GM12872 (cell line): ENCODE measurements at regions not wholly inside any gene's neighbourhood (a gene's known extent, or its start where the extent isn't known, plus 50 kb on each side); places are given as distances from the start of the nearest gene placed in this dataset.

ENCODE experiments used
- TF ChIP-seq, protein P1 (sequence below): IDR thresholded peaks from 3 replicates; pipeline ENCODE4 v1.5.1; 2011; ENCODE audit warnings: low read depth, mild to moderate bottlenecking, low read length, moderate library complexity; ENCODE audit not compliant: insufficient read depth

DNA sequence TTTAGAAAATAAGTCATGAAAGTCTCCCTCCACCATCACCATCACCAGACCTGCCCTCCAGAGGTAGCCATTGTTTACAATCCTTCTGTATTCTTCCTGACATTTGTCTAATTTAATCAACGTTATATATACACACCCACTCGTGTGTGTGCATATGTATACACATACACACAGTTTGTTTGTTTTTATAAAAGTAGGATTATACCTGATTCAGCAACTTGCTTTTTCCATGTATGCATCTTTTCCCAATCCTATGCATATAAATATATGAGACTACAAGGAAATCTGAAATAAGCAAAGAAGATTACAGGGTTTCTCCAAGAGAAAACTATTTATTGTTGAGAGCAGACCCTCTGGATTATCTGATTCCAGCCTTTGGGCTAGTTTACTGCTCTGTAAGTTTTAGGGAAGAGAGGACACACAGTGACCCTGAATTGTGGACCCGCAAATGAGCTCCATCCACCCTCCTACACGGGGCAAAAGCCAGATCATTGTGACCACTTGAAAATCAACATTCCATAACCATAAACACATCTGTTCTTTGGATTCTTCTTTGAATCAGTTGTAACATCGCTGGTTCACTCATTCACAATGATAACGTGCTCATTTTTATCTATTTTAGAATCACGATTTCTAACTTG, 104.3 kb downstream of the CPN2 start:
- TF ChIP-seq, protein P1, sequence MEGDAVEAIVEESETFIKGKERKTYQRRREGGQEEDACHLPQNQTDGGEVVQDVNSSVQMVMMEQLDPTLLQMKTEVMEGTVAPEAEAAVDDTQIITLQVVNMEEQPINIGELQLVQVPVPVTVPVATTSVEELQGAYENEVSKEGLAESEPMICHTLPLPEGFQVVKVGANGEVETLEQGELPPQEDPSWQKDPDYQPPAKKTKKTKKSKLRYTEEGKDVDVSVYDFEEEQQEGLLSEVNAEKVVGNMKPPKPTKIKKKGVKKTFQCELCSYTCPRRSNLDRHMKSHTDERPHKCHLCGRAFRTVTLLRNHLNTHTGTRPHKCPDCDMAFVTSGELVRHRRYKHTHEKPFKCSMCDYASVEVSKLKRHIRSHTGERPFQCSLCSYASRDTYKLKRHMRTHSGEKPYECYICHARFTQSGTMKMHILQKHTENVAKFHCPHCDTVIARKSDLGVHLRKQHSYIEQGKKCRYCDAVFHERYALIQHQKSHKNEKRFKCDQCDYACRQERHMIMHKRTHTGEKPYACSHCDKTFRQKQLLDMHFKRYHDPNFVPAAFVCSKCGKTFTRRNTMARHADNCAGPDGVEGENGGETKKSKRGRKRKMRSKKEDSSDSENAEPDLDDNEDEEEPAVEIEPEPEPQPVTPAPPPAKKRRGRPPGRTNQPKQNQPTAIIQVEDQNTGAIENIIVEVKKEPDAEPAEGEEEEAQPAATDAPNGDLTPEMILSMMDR = no peak

DNA sequence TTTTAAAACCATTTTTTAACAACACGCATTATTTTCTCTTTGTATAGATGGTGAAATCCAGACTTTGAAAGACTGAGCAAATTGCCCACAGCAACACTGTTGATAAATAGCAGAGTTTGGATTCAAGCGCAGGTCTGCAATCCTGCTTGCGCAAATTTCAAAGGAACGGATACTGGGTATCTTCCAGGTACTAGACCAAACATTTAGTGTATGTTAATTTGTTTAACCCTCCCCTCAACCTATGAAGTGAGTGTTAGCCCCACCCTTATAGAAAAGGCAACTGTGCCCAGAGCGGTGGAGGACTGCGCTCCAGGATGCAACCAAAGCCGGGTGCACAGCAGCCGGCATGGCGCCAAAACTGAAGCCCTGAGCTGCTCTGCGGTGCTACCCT, 103.8 kb downstream of the CPN2 start:
- TF ChIP-seq, protein P1 = no peak

DNA sequence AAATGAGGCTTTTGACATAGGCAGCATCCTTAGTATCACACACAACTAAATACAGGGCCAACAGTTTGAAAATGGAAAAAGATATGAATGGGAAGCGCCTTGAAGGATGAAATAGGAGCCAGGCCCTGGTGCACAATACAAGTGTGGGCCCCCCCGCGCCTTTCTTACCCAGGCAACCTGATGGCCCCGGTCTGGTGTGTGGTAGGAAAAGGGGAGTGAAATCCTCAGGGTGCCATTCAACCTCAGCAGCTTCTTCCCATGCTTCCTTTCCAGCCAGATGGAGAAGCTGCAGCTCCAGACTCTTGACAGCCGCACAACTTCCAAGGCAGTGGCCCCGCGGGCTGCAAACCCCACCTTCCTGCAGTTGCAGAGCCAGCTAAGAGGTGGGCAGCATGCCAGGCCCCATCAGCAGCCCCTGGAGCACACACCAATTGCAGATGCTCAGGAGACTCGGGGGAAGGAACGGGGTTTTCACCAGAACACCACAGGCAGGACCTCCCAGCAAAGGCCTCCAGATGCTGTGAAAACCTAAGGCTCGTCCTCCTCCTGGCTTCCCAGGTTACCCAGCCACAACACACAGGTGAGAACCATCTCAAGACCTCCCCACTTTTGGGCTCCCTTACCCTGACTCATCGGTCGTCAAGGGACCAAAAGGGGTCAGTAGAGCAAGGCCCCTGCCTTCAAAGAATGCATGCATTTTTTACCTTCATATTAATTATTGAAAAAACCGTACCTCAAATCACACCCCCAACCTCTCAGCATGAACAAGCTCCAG, 101.6 kb downstream of the CPN2 start:
- TF ChIP-seq, protein P1 = no peak

DNA sequence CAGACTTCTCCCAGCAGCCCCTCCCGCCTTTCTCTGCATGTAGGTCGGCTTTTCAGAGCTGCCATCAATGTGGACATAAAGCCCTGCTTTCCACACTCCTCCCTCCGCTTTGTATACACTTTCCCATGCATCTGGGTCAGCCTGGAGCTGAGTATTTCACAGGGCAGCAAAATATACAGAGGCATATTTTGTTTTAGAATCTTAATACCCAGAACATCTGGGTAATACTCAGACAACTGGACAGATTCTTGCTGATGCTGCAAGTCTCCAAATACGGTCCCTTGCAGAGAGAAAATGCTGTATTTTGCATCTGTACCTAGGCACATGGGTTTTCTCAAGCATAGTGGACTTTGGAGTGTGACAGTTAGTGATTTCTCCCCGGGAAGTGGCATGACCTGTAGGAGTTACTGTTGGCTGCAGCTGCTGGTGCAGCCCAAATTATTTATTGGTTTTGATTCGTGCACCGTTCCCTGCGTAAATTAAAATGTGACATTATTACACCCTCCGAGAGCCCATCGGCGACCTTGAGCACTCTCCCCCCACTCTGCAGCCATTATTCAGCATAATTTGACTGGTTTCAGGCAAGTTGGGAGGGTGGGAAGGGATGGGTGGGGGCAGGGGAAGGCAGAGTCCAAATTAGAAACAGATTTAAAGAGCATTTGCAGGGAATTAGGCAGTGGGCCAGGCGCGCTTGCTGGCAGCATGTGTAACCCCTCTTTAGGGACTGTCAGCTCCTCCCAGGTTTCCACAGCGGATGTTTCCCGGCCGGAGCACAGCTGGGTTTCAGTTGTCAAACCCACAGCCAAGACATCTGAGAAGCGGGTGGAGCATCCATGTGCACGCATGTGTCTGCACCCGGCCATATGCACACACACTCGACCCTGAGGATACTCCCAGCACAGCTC, 100.8 kb downstream of the CPN2 start:
- TF ChIP-seq, protein P1 = no peak

DNA sequence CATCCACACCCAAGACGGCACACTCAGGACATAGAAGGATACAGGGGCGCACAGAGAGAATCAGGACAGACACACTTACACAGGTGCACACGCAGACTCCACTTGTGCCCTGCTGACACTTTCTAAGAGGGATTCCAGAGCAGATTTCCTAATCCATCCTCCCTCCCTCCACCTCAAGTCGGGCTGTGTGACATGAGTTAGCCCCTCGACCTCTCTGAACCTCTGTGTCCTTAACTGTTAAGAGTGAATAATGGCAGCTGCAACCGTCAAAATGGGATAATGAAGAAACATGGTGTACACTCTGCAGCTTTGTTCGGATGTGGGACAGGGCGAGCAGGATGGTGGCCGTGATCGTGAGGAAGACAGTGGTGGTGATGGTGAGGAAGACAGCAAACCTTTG, 100.1 kb downstream of the CPN2 start:
- TF ChIP-seq, protein P1 = no peak

DNA sequence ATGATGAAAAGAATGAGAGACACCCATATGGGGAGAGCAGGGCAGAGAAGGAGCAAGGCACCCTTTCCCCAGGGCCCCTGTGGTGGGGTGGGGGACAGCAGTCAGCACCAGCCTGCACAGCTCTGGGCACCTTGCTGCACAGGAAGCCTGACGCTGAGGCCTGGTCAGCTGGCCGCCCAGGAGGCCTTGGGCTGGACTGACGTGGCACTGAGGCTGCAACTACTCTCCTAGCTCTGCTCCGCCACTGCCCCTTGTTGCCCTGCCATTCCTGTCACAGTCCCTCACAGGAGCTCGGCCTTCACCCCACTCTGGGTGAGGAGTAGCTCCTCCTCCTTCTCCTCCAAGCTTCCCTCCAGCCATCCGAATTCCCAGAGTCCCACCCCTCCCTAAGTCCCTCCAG, 99.7 kb downstream of the CPN2 start:
- TF ChIP-seq, protein P1 = no peak
